HG03039 (cell line): ENCODE measurements at regions not wholly inside any gene's neighbourhood (a gene's known extent, or its start where the extent isn't known, plus 50 kb on each side); places are given as distances from the start of the nearest gene placed in this dataset.

ENCODE experiments used
- ATAC-seq: cut with Tn5 transposase; IDR thresholded peaks from one replicate; pipeline ENCODE4 v1.9.1; 2021; ENCODE audit warnings: mild to moderate bottlenecking, moderate library complexity; ENCODE audit not compliant: unreplicated experiment

- ATAC-seq: no peak
Observed at GRCh38 chr10:3471927-3472286, 299.3 kb upstream of the PITRM1 start.

GRCh38 chr10:3471472-3471871, 298.9 kb upstream of the PITRM1 start:
- no peak for ATAC-seq

- ATAC-seq: no peak
Observed at GRCh38 chr10:3470191-3470590, 297.6 kb upstream of the PITRM1 start.

GRCh38 chr10:3469639-3470020, 297.0 kb upstream of the PITRM1 start:
- ATAC-seq: no peak

GRCh38 chr10:3468919-3469638, 296.5 kb upstream of the PITRM1 start:
- no peak for ATAC-seq

- ATAC-seq: no peak
Observed at GRCh38 chr10:3467052-3467951, 294.7 kb upstream of the PITRM1 start.

- ATAC-seq: no peak
Observed at GRCh38 chr10:3465406-3465891, 292.9 kb upstream of the PITRM1 start.

- no peak for ATAC-seq
Observed at GRCh38 chr10:3464760-3465405, 292.3 kb upstream of the PITRM1 start.

- no peak for ATAC-seq
Observed at GRCh38 chr10:3460420-3461128, 288.0 kb upstream of the PITRM1 start.

- ATAC-seq: no peak
Observed at GRCh38 chr10:3455385-3456334, 283.1 kb upstream of the PITRM1 start.

GRCh38 chr10:3452683-3453361, 280.2 kb upstream of the PITRM1 start:
- no peak for ATAC-seq

- no peak for ATAC-seq
Observed at GRCh38 chr10:3452173-3452626, 279.6 kb upstream of the PITRM1 start.

GRCh38 chr10:3451516-3452172, 279.1 kb upstream of the PITRM1 start:
- ATAC-seq: no peak

GRCh38 chr10:3446221-3446620, 273.6 kb upstream of the PITRM1 start:
- ATAC-seq: no peak

- no peak for ATAC-seq
Observed at GRCh38 chr10:3445648-3446047, 273.1 kb upstream of the PITRM1 start.

GRCh38 chr10:3442451-3442990, 269.9 kb upstream of the PITRM1 start:
- no peak for ATAC-seq

- no peak for ATAC-seq
Observed at GRCh38 chr10:3439183-3439582, 266.6 kb upstream of the PITRM1 start.

GRCh38 chr10:3438606-3439005, 266.0 kb upstream of the PITRM1 start:
- no peak for ATAC-seq
